IPS-15b (cell line): ENCODE measurements at regions not wholly inside any gene's neighbourhood (a gene's known extent, or its start where the extent isn't known, plus 50 kb on each side); places are given as distances from the start of the nearest gene placed in this dataset.

Source experiments
- H3K27me3 ChIP-seq: one replicate; pipeline ENCODE4 v1.6.1; 2013; ENCODE audit warnings: low read length; ENCODE audit not compliant: control insufficient read depth, insufficient read depth
- H3K36me3 ChIP-seq: one replicate; pipeline ENCODE4 v1.6.1; 2013; ENCODE audit warnings: low read length; ENCODE audit not compliant: control insufficient read depth, insufficient read depth
- H3K4me1 ChIP-seq: one replicate; pipeline ENCODE4 v1.6.1; 2013; ENCODE audit warnings: mild to moderate bottlenecking, low read length; ENCODE audit not compliant: control insufficient read depth, insufficient read depth
- H3K4me3 ChIP-seq: one replicate; pipeline ENCODE4 v1.5.1; 2013; ENCODE audit warnings: low read depth, low read length
- H3K9ac ChIP-seq: one replicate; pipeline ENCODE4 v1.6.1; 2013; ENCODE audit warnings: low read depth, mild to moderate bottlenecking, low read length
- H3K9me3 ChIP-seq: one replicate; pipeline ENCODE4 v1.6.1; 2013; ENCODE audit warnings: mild to moderate bottlenecking, low read length; ENCODE audit not compliant: control insufficient read depth, insufficient read depth

DNA sequence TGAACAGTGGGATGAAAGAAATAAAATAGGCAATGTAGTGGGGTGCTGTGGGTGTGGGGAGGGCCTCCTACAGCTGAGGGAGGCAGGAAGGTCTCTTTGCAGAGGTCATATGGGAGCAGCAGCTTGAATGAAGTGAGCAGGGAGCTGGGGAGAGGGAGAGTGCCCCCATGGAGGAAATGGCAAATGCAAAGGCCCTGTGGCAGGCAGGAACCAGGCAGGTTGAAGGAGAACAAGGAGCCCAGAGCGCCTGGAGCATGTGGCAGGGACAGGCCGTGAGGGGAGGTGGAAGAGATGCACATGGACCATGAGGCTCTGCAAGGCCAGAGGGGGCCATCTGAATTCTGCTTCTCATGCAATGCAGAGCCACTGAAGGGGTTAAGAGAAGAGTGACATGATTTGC is 191.8 kb downstream of the URI1 start:
- H3K9ac ChIP-seq = no peak overlapping the region
- H3K27me3 ChIP-seq = no peaks in the 10 kb centered on the region
- no peaks in the 10 kb centered on the region for H3K4me1 ChIP-seq
- no peaks in the 10 kb centered on the region for H3K36me3 ChIP-seq
- no peaks in the 10 kb centered on the region for H3K9me3 ChIP-seq
- no peak overlapping the region for H3K4me3 ChIP-seq

DNA sequence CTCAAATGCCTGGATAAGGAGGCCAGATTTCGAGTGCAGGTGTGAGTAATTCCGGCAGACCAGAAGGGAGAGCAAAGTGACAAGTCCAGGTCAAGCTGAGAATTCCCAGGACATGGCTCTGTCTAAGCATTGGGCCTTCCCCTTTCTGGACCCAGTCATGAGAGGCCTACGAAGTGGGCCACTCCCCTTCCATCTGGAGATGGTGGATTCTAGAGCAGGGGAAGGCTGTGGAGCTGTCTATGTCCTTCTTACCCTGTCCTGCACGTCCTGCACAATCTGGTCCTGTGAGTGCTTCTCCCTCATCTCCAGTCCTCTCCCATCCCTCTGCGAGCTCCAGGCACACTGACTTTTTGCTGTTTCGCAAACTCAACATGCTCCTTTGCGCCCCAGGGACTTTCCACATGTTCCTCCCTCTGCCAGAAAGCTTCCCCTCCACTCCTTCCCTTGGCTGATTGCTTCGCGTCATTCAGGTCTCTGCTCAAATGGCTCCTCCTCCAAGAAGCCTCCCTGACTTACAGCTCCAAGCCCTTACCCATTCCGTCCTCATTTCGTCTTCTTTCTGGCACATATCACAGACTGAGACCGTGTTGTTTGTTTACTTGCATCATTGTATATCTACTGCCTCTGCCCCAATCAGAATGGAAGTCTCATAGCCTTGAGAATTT is 193.2 kb downstream of the URI1 start:
- Histone ChIP-seq H3K4me1 (no peaks in the 10 kb centered on the region), H3K4me3 (no peak overlapping the region), H3K36me3 (no peaks in the 10 kb centered on the region), H3K9ac (no peak overlapping the region), H3K27me3 (no peaks in the 10 kb centered on the region), H3K9me3 (no peaks in the 10 kb centered on the region)

- H3K27me3 ChIP-seq = no peaks in the 10 kb centered on the region
- H3K9ac ChIP-seq = no peak overlapping the region
- H3K9me3 ChIP-seq = no peaks in the 10 kb centered on the region
- H3K36me3 ChIP-seq = no peaks in the 10 kb centered on the region
- no peaks in the 10 kb centered on the region for H3K4me1 ChIP-seq
- H3K4me3 ChIP-seq = no peak overlapping the region
These were observed 193.8 kb downstream of the URI1 start for GRCh38 chr19:30135797-30136196.

- Histone ChIP-seq H3K36me3 (no peaks in the 10 kb centered on the region), H3K4me1 (no peaks in the 10 kb centered on the region), H3K27me3 (no peaks in the 10 kb centered on the region), H3K9me3 (no peaks in the 10 kb centered on the region), H3K4me3 (no peak overlapping the region), H3K9ac (no peak overlapping the region)
These were observed 194.7 kb downstream of the URI1 start for GRCh38 chr19:30136611-30137195.

DNA sequence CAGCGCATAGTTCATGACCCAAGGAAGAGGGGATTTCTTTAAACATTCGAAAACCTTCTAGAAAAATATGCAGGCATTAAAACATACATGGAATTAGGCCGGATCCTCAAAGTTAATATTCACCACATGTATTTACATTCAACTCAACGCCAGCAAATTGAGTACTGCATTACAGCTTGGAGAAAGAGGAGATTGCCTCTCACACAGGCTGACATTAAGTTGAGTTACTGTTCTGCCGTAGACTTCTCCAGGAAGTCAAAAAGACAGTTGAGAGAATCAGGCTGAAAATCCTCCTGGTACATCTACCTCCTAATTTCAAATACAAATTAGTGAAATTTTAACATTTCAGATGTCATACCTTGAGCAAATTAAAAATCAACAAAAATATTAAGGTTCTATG is 195.7 kb downstream of the URI1 start:
- H3K9ac ChIP-seq = no peak overlapping the region
- H3K36me3 ChIP-seq = no peaks in the 10 kb centered on the region
- H3K27me3 ChIP-seq = no peaks in the 10 kb centered on the region
- no peaks in the 10 kb centered on the region for H3K4me1 ChIP-seq
- no peaks in the 10 kb centered on the region for H3K9me3 ChIP-seq
- no peak overlapping the region for H3K4me3 ChIP-seq

DNA sequence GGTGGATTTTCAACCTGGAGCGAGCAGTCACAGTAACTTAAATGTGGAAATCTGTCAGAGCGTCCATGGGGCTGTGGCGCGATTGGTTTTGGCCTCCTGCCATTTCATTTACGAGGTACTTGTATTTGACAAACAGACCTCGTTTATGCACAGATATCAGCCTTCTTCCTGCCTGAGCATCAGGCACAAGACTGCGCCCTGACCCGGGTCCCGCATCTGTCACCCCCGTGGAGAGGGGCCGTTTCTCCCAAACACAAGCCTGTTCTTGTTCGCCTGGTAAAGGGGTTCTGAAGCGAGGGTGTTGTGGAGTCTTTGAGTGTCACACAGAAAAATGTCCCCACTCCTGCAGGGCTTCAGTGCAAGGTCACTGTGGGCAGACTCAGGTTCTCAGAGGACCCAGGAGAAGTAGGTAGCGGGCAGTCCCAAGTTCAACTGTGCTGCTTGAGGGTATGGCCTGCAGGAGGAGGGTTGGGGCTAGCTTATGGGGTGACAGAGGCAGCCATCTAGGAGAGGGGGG is 202.3 kb downstream of the URI1 start:
- Histone ChIP-seq H3K4me3 (no peak overlapping the region), H3K4me1 (no peaks in the 10 kb centered on the region)

DNA sequence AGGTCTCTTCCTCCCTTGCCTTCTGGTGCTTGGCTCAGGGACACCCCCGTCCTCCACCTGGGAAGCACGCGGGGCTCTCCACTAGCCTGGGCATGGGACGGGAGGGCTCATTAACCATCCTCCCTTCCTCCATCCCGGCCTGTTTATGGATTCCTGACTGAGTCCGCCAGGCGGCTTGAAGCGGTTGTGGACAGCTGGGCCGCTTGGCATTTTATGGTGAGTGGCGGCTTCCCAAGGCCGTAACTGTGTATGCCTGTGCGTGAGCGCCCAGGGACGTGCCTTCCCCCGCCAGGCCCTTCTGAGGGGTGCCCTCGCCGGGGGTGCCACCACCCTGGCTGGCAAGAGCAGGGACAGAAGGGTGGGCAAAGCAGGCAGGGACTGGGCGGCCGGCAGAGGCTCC is 202.8 kb downstream of the URI1 start:
- Histone ChIP-seq H3K27me3 (no peaks in the 10 kb centered on the region), H3K36me3 (no peaks in the 10 kb centered on the region), H3K4me1 (no peaks in the 10 kb centered on the region), H3K4me3 (no peak overlapping the region), H3K9me3 (no peaks in the 10 kb centered on the region), H3K9ac (no peak overlapping the region)

More for the DNA sequence above, 202.3 kb downstream of the URI1 start:
- H3K9ac ChIP-seq = no peak overlapping the region
- H3K27me3 ChIP-seq = no peaks in the 10 kb centered on the region
- H3K36me3 ChIP-seq = no peaks in the 10 kb centered on the region
- no peaks in the 10 kb centered on the region for H3K9me3 ChIP-seq

DNA sequence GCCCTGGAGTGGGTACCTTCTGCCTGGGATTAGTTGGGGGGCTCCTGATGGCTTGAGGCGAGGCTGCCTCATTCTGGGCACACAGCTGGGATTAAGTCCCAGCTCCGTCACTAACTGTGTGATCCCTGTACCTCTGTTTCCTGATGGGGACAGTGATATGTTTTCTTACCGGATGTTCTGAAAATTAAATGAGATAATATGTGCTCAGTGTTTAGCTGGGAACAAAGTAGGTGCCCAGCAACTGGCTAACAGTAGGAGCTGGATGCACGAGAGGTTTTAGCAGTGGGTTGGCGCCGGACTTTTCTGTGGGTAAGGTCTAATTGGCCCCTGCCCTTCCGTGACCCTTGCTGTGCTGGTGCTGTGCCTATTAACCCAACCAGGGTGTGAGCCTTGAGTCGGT is 203.4 kb downstream of the URI1 start:
- Histone ChIP-seq H3K36me3 (no peaks in the 10 kb centered on the region), H3K9me3 (no peaks in the 10 kb centered on the region), H3K4me1 (no peaks in the 10 kb centered on the region), H3K9ac (no peak overlapping the region), H3K27me3 (no peaks in the 10 kb centered on the region), H3K4me3 (no peak overlapping the region)

- Histone ChIP-seq H3K9me3 (no peaks in the 10 kb centered on the region), H3K4me3 (no peak overlapping the region), H3K36me3 (no peaks in the 10 kb centered on the region), H3K27me3 (no peaks in the 10 kb centered on the region), H3K4me1 (no peaks in the 10 kb centered on the region), H3K9ac (no peak overlapping the region)
These were observed 204.3 kb downstream of the URI1 start for GRCh38 chr19:30146346-30146745.

GRCh38 chr19:30148039-30148790 is 206.2 kb downstream of the URI1 start:
- H3K27me3 ChIP-seq = no peaks in the 10 kb centered on the region
- H3K36me3 ChIP-seq = no peaks in the 10 kb centered on the region
- no peaks in the 10 kb centered on the region for H3K4me1 ChIP-seq
- no peak overlapping the region for H3K4me3 ChIP-seq
- no peaks in the 10 kb centered on the region for H3K9me3 ChIP-seq
- no peak overlapping the region for H3K9ac ChIP-seq

GRCh38 chr19:30148803-30149202 is 206.8 kb downstream of the URI1 start:
- Histone ChIP-seq H3K27me3 (no peaks in the 10 kb centered on the region), H3K9ac (no peak overlapping the region), H3K36me3 (no peaks in the 10 kb centered on the region), H3K9me3 (no peaks in the 10 kb centered on the region), H3K4me3 (no peak overlapping the region), H3K4me1 (no peaks in the 10 kb centered on the region)

DNA sequence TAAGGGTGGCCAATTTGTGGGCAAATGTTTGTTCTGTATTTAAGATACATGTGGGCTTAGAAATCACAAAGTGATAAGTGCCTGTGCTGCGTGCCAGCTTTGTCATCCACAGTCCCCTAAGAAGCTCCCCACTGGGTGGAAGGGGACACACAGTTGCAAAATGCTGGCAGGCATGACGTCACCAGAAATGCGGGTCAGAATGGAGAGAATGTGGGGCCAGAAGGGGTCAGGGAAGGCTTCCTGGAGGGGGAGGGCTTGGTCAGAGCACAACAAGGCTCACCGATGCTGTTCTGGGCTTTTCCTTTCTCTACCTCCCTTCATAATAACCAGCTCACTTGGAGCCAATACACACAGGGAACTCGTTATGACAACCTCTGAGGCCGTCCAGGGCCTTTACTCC is 207.3 kb downstream of the URI1 start:
- Histone ChIP-seq H3K9ac (no peak overlapping the region), H3K4me3 (no peak overlapping the region), H3K27me3 (no peaks in the 10 kb centered on the region), H3K36me3 (no peaks in the 10 kb centered on the region), H3K9me3 (no peaks in the 10 kb centered on the region), H3K4me1 (no peaks in the 10 kb centered on the region)
